SJCRH30 (cell line): ENCODE measurements at regions not wholly inside any gene's neighbourhood (a gene's known extent, or its start where the extent isn't known, plus 50 kb on each side); places are given as distances from the start of the nearest gene placed in this dataset.

Source experiments
- DNase-seq, 2 experiments: peaks; one replicate each; pipeline ENCODE4 v3.0.0-alpha.2; 2015 to 2020
- H3K27ac ChIP-seq: fragments of 250-450 bp; sonication (Bioruptor Pico); 2 replicates; pipeline ENCODE4 v1.5.1; 2020; ENCODE audit warnings: mild to moderate bottlenecking, moderate library complexity
- H3K27me3 ChIP-seq: fragments of 250-450 bp; sonication (Bioruptor Pico); 2 replicates; pipeline ENCODE4 v1.5.1; 2020; ENCODE audit warnings: mild to moderate bottlenecking, moderate library complexity
- H3K36me3 ChIP-seq: fragments of 250-450 bp; sonication (Bioruptor Pico); 2 replicates; pipeline ENCODE4 v1.5.1; 2020; ENCODE audit warnings: mild to moderate bottlenecking, moderate library complexity
- H3K4me1 ChIP-seq: fragments of 250-450 bp; sonication (Bioruptor Pico); 2 replicates; pipeline ENCODE4 v1.5.1; 2020; ENCODE audit warnings: mild to moderate bottlenecking, moderate library complexity
- H3K4me3 ChIP-seq: fragments of 250-450 bp; sonication (Bioruptor Pico); 2 replicates; pipeline ENCODE4 v1.5.1; 2020; ENCODE audit warnings: mild to moderate bottlenecking, moderate library complexity
- H3K9me3 ChIP-seq: fragments of 250-450 bp; sonication (Bioruptor Pico); replicated peaks from 2 replicates; pipeline ENCODE4 v1.5.1; 2020; ENCODE audit warnings: mild to moderate bottlenecking, moderate library complexity

GRCh38 chr5:43785198-43785597 is 182.2 kb downstream of the NNT start:
- Histone ChIP-seq H3K4me1 (peaks cover 18% of the 10 kb centered on the region), H3K27ac (peak overlapping the region; percentile 35), H3K27me3 (no peaks in the 10 kb centered on the region), H3K9me3 (0 out of 2 replicates have a peak, but pooled peaks cover 2% of the 10 kb centered on the region), H3K4me3 (no peak overlapping the region), H3K36me3 (no peaks in the 10 kb centered on the region)
- peak; percentile 46 to 73 for DNase-seq

GRCh38 chr5:43780586-43780985 is 177.6 kb downstream of the NNT start:
- Histone ChIP-seq H3K36me3 (no peaks in the 10 kb centered on the region), H3K27me3 (no peaks in the 10 kb centered on the region), H3K27ac (no peak overlapping the region; the same call in 1 of the 2 replicates), H3K4me3 (no peak overlapping the region), H3K9me3 (0 out of 2 replicates have a peak, but pooled peaks cover 2% of the 10 kb centered on the region), H3K4me1 (peaks cover 18% of the 10 kb centered on the region)
- DNase-seq, result peak; percentile 18 to 68

GRCh38 chr5:43774881-43775399 is 172.0 kb downstream of the NNT start:
- Histone ChIP-seq H3K27ac (no peak overlapping the region), H3K27me3 (no peaks in the 10 kb centered on the region), H3K9me3 (no peaks in the 10 kb centered on the region), H3K4me1 (peaks cover 19% of the 10 kb centered on the region), H3K4me3 (no peak overlapping the region), H3K36me3 (no peaks in the 10 kb centered on the region)
- no peak for DNase-seq

GRCh38 chr5:43773478-43773844 is 170.5 kb downstream of the NNT start:
- Histone ChIP-seq H3K27ac (peak overlapping the region; percentile 57), H3K36me3 (no peaks in the 10 kb centered on the region), H3K4me3 (no peak overlapping the region), H3K27me3 (no peaks in the 10 kb centered on the region), H3K9me3 (no peaks in the 10 kb centered on the region), H3K4me1 (peaks cover 19% of the 10 kb centered on the region)
- peak in 1 of 2 experiments; percentile 38 for DNase-seq

GRCh38 chr5:43772764-43773477 is 169.9 kb downstream of the NNT start:
- Histone ChIP-seq H3K36me3 (no peaks in the 10 kb centered on the region), H3K9me3 (no peaks in the 10 kb centered on the region), H3K27me3 (no peaks in the 10 kb centered on the region), H3K4me1 (peaks cover 19% of the 10 kb centered on the region), H3K4me3 (no peak overlapping the region), H3K27ac (peak overlapping the region; percentile 57)
- peak; percentile 16 to 33 for DNase-seq

- Histone ChIP-seq H3K27me3 (no peaks in the 10 kb centered on the region), H3K4me1 (peaks cover 19% of the 10 kb centered on the region), H3K9me3 (no peaks in the 10 kb centered on the region), H3K27ac (peak overlapping the region; percentile 57), H3K4me3 (no peak overlapping the region), H3K36me3 (no peaks in the 10 kb centered on the region)
- no peak for DNase-seq
Measured at GRCh38 chr5:43772458-43772763, 169.4 kb downstream of the NNT start.

- Histone ChIP-seq H3K4me1 (peaks cover 19% of the 10 kb centered on the region), H3K27me3 (no peaks in the 10 kb centered on the region), H3K27ac (no peak overlapping the region), H3K36me3 (no peaks in the 10 kb centered on the region), H3K9me3 (no peaks in the 10 kb centered on the region), H3K4me3 (no peak overlapping the region)
- no peak for DNase-seq
Measured at GRCh38 chr5:43771611-43772031, 168.6 kb downstream of the NNT start.

GRCh38 chr5:43769571-43770355 is 166.8 kb downstream of the NNT start:
- Histone ChIP-seq H3K4me1 (peaks cover 19% of the 10 kb centered on the region), H3K4me3 (no peak overlapping the region), H3K27me3 (no peaks in the 10 kb centered on the region), H3K9me3 (no peaks in the 10 kb centered on the region), H3K27ac (no peak overlapping the region), H3K36me3 (no peaks in the 10 kb centered on the region)
- DNase-seq, result no peak
